Forelimb muscle (tissue), 1 donor: ENCODE measurements at regions not wholly inside any gene's neighbourhood (a gene's known extent, or its start where the extent isn't known, plus 50 kb on each side); places are given as distances from the start of the nearest gene placed in this dataset.
A peak's percentile ranks its signal among the peaks of the same experiment; 100 is the strongest.

Experiments used
- DNase-seq: peaks from one replicate; pipeline ENCODE4 v3.0.0-alpha.2; 2013; ENCODE audit warnings: low read depth

DNA sequence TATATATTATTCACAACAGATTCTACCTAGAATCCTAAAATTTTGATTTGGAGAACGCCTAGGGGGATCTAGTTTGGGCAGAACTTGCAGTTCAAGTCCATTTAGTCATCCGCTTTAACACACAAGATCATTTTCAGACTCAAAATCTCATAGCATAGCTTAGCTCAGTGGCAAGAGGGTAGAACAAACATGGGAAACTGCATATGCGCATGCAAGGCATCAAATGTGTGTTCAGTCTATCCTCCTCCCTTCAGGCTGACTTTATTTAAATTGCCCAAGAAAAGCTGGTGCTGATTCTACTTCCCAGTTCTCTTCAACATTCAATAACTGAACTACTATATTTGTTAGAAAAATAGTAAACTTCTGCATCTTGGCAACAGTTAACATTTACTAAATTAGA lies 79.6 kb upstream of the NRXN1 start:
- DNase-seq: no peak

DNA sequence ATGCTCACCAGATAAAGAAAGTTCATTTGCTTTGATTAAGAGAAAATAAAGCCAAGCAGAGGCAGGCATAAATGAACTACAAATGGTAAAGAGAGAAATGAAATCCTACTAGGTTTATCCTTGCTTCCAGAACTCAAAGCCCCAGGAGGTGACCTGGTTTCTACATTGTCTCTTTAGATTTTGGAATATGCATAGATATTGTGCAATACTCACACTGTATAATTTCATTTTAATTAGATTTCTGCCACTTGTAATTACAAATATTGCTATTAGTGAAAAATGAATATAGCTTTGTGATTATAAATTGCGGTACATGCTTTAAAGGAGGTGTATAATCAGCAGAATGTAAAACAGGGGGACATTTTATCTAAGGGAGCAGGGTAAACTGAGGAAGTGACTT lies 76.9 kb upstream of the NRXN1 start:
- DNase-seq: no peak

DNA sequence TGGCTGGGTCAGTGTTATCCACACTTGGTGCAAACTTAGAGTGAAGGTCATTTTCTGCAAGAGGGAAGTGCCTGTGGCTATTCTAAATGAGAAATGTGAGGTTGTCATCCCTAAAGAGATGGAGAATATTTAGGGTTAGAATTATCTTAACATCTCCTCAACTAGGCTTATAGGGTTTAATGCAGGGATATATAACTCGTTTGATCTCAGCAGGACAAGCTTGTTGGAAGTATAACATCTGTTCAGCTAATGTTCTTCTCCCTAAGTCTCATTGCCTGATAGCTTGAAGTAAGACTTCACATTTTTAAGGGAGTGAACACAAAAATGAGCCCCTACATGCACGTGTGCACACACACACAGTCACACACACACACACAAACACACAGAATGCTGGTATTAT lies 75.9 kb upstream of the NRXN1 start:
- no peak for DNase-seq

- DNase-seq: peak; percentile 38
Observed at GRCh38 chr2:51105811-51106210, 73.9 kb upstream of the NRXN1 start.

- DNase-seq: no peak
Observed at GRCh38 chr2:51103205-51103604, 71.3 kb upstream of the NRXN1 start.

- DNase-seq: no peak
Observed at GRCh38 chr2:51093016-51093415, 61.1 kb upstream of the NRXN1 start.

DNA sequence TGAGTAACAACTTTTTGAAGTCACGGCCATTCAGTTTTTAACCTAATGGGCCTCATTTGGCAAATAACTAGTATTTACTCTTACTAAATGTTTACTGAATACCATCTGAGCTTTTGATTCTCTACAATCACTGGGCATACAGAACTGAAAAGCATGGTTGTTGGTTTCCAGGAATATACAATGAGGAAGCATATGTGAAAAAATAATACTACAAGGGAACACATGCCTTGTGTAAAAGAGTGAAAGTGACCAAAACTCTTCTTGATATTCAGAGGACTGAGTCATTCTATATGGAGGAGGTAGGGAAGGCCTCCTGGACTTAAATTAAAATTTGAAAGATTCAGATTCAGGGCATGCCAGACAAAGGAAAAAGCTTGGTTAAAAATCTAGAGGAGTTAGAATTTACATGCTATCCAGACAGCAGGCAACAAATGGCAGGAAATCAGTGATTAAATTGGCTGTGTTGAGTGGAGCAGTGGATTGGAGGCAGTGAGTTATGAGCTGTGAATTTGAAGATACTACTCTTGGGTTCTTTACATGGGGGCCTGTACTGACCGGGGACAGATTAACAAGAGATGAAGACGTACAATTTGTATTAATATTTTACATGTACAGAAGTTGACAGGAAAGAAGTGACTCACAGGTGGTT lies 53.6 kb upstream of the NRXN1 start:
- DNase-seq: no peak

DNA sequence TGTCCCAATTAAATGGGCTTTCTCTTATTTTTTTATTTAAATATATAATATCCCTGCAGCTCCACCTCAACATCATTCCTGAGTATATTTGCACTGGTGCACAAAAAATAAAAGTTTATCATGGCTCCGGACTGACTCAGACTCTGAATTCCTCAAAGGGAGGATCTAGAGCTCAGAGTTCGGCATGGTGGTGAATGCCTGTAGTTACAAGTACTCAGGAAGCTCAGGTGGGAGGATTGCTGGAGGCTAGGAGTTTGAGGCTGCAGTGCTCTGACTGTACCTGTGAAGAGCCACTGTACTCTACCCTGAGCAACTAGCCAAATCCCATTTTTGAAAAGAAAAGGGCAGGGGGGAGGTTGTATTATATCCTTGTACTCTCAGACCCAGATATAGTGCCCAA lies 52.8 kb upstream of the NRXN1 start:
- DNase-seq: no peak
